ENCODE measurements at regions not wholly inside any gene's neighbourhood (a gene's known extent, or its start where the extent isn't known, plus 50 kb on each side); places are given as distances from the start of the nearest gene placed in this dataset.
A peak's percentile ranks its signal among the peaks of the same experiment; 100 is the strongest.

- no peaks in the 10 kb centered on the region for H3K4me1 ChIP-seq
- H3K4me3 ChIP-seq = no peak overlapping the region
- intact Hi-C loops (cut with micrococcal nuclease) = no loop called here
- no peak overlapping the region for H3K27ac ChIP-seq (replicated peaks)
- no peak for DNase-seq
- no peaks in the 10 kb centered on the region for H3K27me3 ChIP-seq (ENCODE audit: low read depth)
- no peaks in the 10 kb centered on the region for H3K9me3 ChIP-seq (replicated peaks)
- no peaks in the 10 kb centered on the region for H3K36me3 ChIP-seq
- no peak for TF ChIP-seq CTCF (IDR thresholded peaks at IDR 0.05; ENCODE audit: borderline replicate concordance)
These were observed 292.6 kb upstream of the IRX3 start for GRCh38 chr16:54579106-54579728.

GRCh38 chr16:54577651-54578128, 291.1 kb upstream of the IRX3 start:
- TF ChIP-seq CTCF (IDR thresholded peaks at IDR 0.05; ENCODE audit: borderline replicate concordance) = no peak
- no peaks in the 10 kb centered on the region for H3K27me3 ChIP-seq (ENCODE audit: low read depth)
- intact Hi-C loops (cut with micrococcal nuclease) = no loop called here

GRCh38 chr16:54576785-54577184, 290.2 kb upstream of the IRX3 start:
- Histone ChIP-seq H3K4me1 (no peaks in the 10 kb centered on the region), H3K36me3 (no peaks in the 10 kb centered on the region), H3K27me3 (ENCODE audit: low read depth) (no peaks in the 10 kb centered on the region), H3K4me3 (no peak overlapping the region), H3K27ac (replicated peaks) (no peak overlapping the region), H3K9me3 (replicated peaks) (no peaks in the 10 kb centered on the region)
- DNase-seq = no peak
- intact Hi-C loops (cut with micrococcal nuclease) = no loop called here
- no peak for TF ChIP-seq CTCF (IDR thresholded peaks at IDR 0.05; ENCODE audit: borderline replicate concordance)

More at GRCh38 chr16:54577651-54578128, 291.1 kb upstream of the IRX3 start:
- Histone ChIP-seq H3K27ac (replicated peaks) (no peak overlapping the region), H3K4me1 (no peaks in the 10 kb centered on the region), H3K9me3 (replicated peaks) (no peaks in the 10 kb centered on the region), H3K4me3 (no peak overlapping the region), H3K36me3 (no peaks in the 10 kb centered on the region)
- no peak for DNase-seq

- H3K9me3 ChIP-seq (replicated peaks) = no peaks in the 10 kb centered on the region
- DNase-seq = peak; percentile 21
- no peak overlapping the region for H3K27ac ChIP-seq (replicated peaks)
- no peak overlapping the region for H3K4me3 ChIP-seq
- H3K4me1 ChIP-seq = no peaks in the 10 kb centered on the region
- no peaks in the 10 kb centered on the region for H3K27me3 ChIP-seq (ENCODE audit: low read depth)
- TF ChIP-seq CTCF (IDR thresholded peaks at IDR 0.05; ENCODE audit: borderline replicate concordance) = no peak
- no peaks in the 10 kb centered on the region for H3K36me3 ChIP-seq
- intact Hi-C loops (cut with micrococcal nuclease) = no loop called here
These were observed 282.6 kb upstream of the IRX3 start for GRCh38 chr16:54568906-54569807.

GRCh38 chr16:54564841-54565240, 278.3 kb upstream of the IRX3 start:
- no peak for TF ChIP-seq CTCF (IDR thresholded peaks at IDR 0.05; ENCODE audit: borderline replicate concordance)
- Histone ChIP-seq H3K9me3 (replicated peaks) (no peaks in the 10 kb centered on the region), H3K4me1 (no peaks in the 10 kb centered on the region), H3K36me3 (no peaks in the 10 kb centered on the region), H3K27ac (replicated peaks) (no peak overlapping the region), H3K4me3 (no peak overlapping the region), H3K27me3 (ENCODE audit: low read depth) (no peaks in the 10 kb centered on the region)
- DNase-seq = no peak
- intact Hi-C loops (cut with micrococcal nuclease) = no loop called here
